Pancreas (tissue), 10 donors: ENCODE measurements at regions not wholly inside any gene's neighbourhood (a gene's known extent, or its start where the extent isn't known, plus 50 kb on each side); places are given as distances from the start of the nearest gene placed in this dataset.

ENCODE experiments used
- ATAC-seq, 4 donors: fragments of 200-7000 bp; cut with Tn5 transposase; one replicate each; pipeline versions ENCODE4 v1.8.0 to v1.9.1; 2020; ENCODE audit warnings: mild to moderate bottlenecking in 4 of 4, moderate library complexity in 4 of 4
- DNase-seq, 6 donors: peaks; one replicate each; pipeline ENCODE4 v3.0.0-alpha.2; 2020
- FAIRE-seq: peaks from 2 replicates; lab custom pipeline; 2012; peaks lifted over from hg19 to GRCh38; lab: Jason Lieb, UNC
- H3K27ac ChIP-seq, 4 donors: fragments of 200-600 bp; sonication (generic); 1 replicate in 3 of 4; 2 replicates in 1 of 4; pipeline versions ENCODE4 v1.5.0 to v1.8.0; 2020
- H3K27me3 ChIP-seq, 4 donors: fragments of 200-600 bp; one replicate each; pipeline ENCODE4 v1.8.0; 2021
- H3K36me3 ChIP-seq, 3 donors: fragments of 200-600 bp; sonication (generic) in 1 of 3; one replicate each; pipeline versions ENCODE4 v1.5.0 to v1.8.0; 2020 to 2021
- H3K4me1 ChIP-seq, 3 donors: fragments of 200-600 bp; one replicate each; pipeline ENCODE4 v1.8.0; 2021
- H3K4me3 ChIP-seq, 4 donors: fragments of 200-600 bp; sonication (generic) in 2 of 4; one replicate each; pipeline versions ENCODE4 v1.5.0 to v1.8.0; 2020 to 2021
- H3K9me3 ChIP-seq, 4 donors: fragments of 200-600 bp; one replicate each; pipeline ENCODE4 v1.8.0; 2021
- CTCF ChIP-seq, 4 donors: fragments of 200-600 bp; sonication (generic) in 3 of 4; IDR thresholded peaks; one replicate each; pipeline versions ENCODE4 v1.5.0 to v1.8.0; 2021; ENCODE audit warnings: antibody characterized with exemption in 4 of 4
- WGBS, 2 donors: extraction: QIAGEN DNeasy Blood & Tissue Kit; methylation state at CpG; one replicate each; pipeline ENCODE4 v1.1.7; 2013; 5-methylcytosine and 5-hydroxymethylcytosine counted together
- intact Hi-C, 3 donors: fragments of 100-400 bp; cut with DNase I; formaldehyde crosslinking; loops; one replicate each; pipeline versions ENCODE4 v1.11.1 to v1.14.2; 2022
- donor health status: healthy with polysubstance abuse.
- donor health status: DM: no; HTN: no; CAD: no; lungs with moderate emphysema.
- donor health status: DM: no; HTN: no; CAD: no.
- donor health status: control.
- donor health status: control.
- donor health status: Bipolar disorder and iron deficiency.
- donor health status: DM: yes; HTN: yes; CAD: no.
- donor health status: DM: no; HTN: no; CAD: no.
- donor health status: DM: no; HTN: no; CAD: no.
- donor health status: DM: yes; HTN: yes; CAD: no.

DNA sequence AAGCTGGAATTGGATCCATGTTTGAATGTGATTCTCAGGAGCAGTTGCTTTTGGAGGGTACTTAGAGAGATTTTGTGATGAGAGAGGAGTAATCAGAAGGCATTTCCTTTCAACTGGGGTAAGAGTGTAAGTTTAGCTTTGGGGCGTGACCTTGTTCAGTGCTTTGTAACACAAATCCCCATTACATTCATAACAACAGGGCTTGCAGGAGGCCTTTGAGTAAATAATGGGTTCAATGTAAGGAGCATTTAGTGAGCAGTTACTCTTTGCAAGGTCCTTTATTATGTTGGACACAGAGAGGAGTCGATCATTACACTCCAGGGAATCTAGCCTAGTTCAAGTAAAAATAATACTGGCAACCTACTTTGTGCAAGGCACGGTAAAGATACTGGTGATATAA, 74.0 kb upstream of the AFF2 start:
- 55 to 60% methylated on average over 3 of the region's 3 CpGs for WGBS, 2 donors
- H3K9me3 ChIP-seq: no peaks in the 10 kb centered on the region
- ATAC-seq: no peak
- no peak for TF ChIP-seq CTCF (IDR thresholded peaks at IDR 0.05)
- DNase-seq: no peak
- no peaks in the 10 kb centered on the region for H3K36me3 ChIP-seq
- H3K27ac ChIP-seq: no peak overlapping the region
- intact Hi-C loops: no loop called here
- FAIRE-seq: no peak
- H3K27me3 ChIP-seq: no peaks in the 10 kb centered on the region
- no peak overlapping the region for H3K4me3 ChIP-seq
- H3K4me1 ChIP-seq: no peaks in the 10 kb centered on the region

- no peak overlapping the region for H3K27ac ChIP-seq
- ATAC-seq: no peak
- TF ChIP-seq CTCF (IDR thresholded peaks at IDR 0.05): no peak
Measured at GRCh38 chrX:148441387-148441786, 59.0 kb upstream of the AFF2 start.

GRCh38 chrX:148443216-148443615, 57.2 kb upstream of the AFF2 start:
- DNase-seq (no peak), ATAC-seq (no peak), FAIRE-seq (no peak)
- 41 to 43% methylated on average over 3 of the region's 3 CpGs for WGBS, 2 donors
- Histone ChIP-seq H3K27ac (no peak overlapping the region), H3K4me3 (no peak overlapping the region), H3K36me3 (no peaks in the 10 kb centered on the region), H3K27me3 (no peaks in the 10 kb centered on the region), H3K9me3 (no peaks in the 10 kb centered on the region), H3K4me1 (no peaks in the 10 kb centered on the region)
- intact Hi-C loops: no loop called here
- TF ChIP-seq CTCF (IDR thresholded peaks at IDR 0.05): no peak

More at GRCh38 chrX:148441387-148441786, 59.0 kb upstream of the AFF2 start:
- Histone ChIP-seq H3K36me3 (no peaks in the 10 kb centered on the region), H3K4me1 (no peaks in the 10 kb centered on the region), H3K9me3 (no peaks in the 10 kb centered on the region), H3K27me3 (no peaks in the 10 kb centered on the region), H3K4me3 (no peak overlapping the region)
- intact Hi-C loops: no loop called here
- no peak for DNase-seq
- 31 to 46% methylated on average over 3 of the region's 3 CpGs for WGBS, 2 donors
- no peak for FAIRE-seq

GRCh38 chrX:148448686-148449085, 51.7 kb upstream of the AFF2 start:
- 72 to 74% methylated on average over 4 of the region's 4 CpGs for WGBS, 2 donors
- Histone ChIP-seq H3K4me3 (no peak overlapping the region), H3K4me1 (no peaks in the 10 kb centered on the region), H3K27me3 (peaks cover 0 to 3% (median 0%) of the 10 kb centered on the region in 4 donors), H3K9me3 (no peaks in the 10 kb centered on the region), H3K27ac (no peak overlapping the region), H3K36me3 (no peaks in the 10 kb centered on the region)
- no peak for FAIRE-seq
- no peak for DNase-seq
- intact Hi-C loops: no loop called here
- ATAC-seq: no peak
- no peak for TF ChIP-seq CTCF (IDR thresholded peaks at IDR 0.05)
